ENCODE measurements at regions not wholly inside any gene's neighbourhood (a gene's known extent, or its start where the extent isn't known, plus 50 kb on each side); places are given as distances from the start of the nearest gene placed in this dataset.

- no peak for TF ChIP-seq CTCF (IDR thresholded peaks at IDR 0.05)
- no peaks in the 10 kb centered on the region for H3K4me1 Mint-ChIP-seq
These were observed 160.3 kb upstream of the TENM3 start for GRCh38 chr4:182082910-182083309.

GRCh38 chr4:182083671-182084410 lies 159.4 kb upstream of the TENM3 start:
- Histone ChIP-seq H3K4me1 (ENCODE audit: control insufficient read depth in 1 of 2, insufficient read depth in 2 of 2, low read length in 2 of 2) (no peaks in the 10 kb centered on the region), H3K9ac (ENCODE audit: insufficient read depth, low read length, poor library complexity, severe bottlenecking) (no peak overlapping the region), H4K20me1 (ENCODE audit: insufficient read depth, low read length) (no peaks in the 10 kb centered on the region), H3K4me3 (replicated peaks in 1 of 3; ENCODE audit: low read depth in 2 of 3, low read length in 3 of 3) (no peak overlapping the region), H3K79me2 (ENCODE audit: insufficient read depth, low read length) (no peaks in the 10 kb centered on the region), H3K9me3 (replicated peaks in 1 of 2; ENCODE audit: control insufficient read depth in 1 of 2, insufficient read depth in 1 of 2, low read length in 2 of 2) (no peaks in the 10 kb centered on the region), H3K4me2 (replicated peaks; ENCODE audit: extremely low read depth, low read length, poor library complexity, severe bottlenecking) (no peak overlapping the region), H3K27ac (ENCODE audit: low read depth in 1 of 2, low read length in 2 of 2) (no peak overlapping the region), H2AFZ (ENCODE audit: insufficient read depth, low read depth, low read length, poor library complexity, severe bottlenecking) (no peak overlapping the region), H3K36me3 (replicated peaks in 1 of 2; ENCODE audit: control insufficient read depth in 1 of 2, insufficient read depth in 2 of 2, low read length in 2 of 2) (no peaks in the 10 kb centered on the region), H3K27me3 (ENCODE audit: control insufficient read depth in 2 of 2, insufficient read depth in 2 of 2, low read length in 2 of 2) (no peaks in the 10 kb centered on the region)
- H3K36me3 Mint-ChIP-seq = no peaks in the 10 kb centered on the region
- H3K4me3 Mint-ChIP-seq = no peak overlapping the region
- DNase-seq = no peak
- no peaks in the 10 kb centered on the region for H3K4me1 Mint-ChIP-seq
- no peak for TF ChIP-seq CTCF (IDR thresholded peaks at IDR 0.05)
- no CpG with 5 or more reads among the region's 8 CpGs for WGBS (ENCODE audit: insufficient coverage)
- peaks cover 0 to 4% (median under 1%) of the 10 kb centered on the region in 7 donors for H3K9me3 Mint-ChIP-seq
- no peaks in the 10 kb centered on the region for H3K27me3 Mint-ChIP-seq (ENCODE audit: low read depth in 3 of 3)
- intact Hi-C loops (cut with micrococcal nuclease) = no loop called here
- H3K27ac Mint-ChIP-seq = no peak overlapping the region

More at GRCh38 chr4:182082910-182083309, 160.3 kb upstream of the TENM3 start:
- H3K9me3 Mint-ChIP-seq = peaks cover 0 to 4% (median 2%) of the 10 kb centered on the region in 7 donors
- no peaks in the 10 kb centered on the region for H3K27me3 ChIP-seq (ENCODE audit: control insufficient read depth in 2 of 2, insufficient read depth in 2 of 2, low read length in 2 of 2)
- no peaks in the 10 kb centered on the region for H3K79me2 ChIP-seq (ENCODE audit: insufficient read depth, low read length)
- no peaks in the 10 kb centered on the region for H3K36me3 Mint-ChIP-seq
- DNase-seq = no peak
- H3K36me3 ChIP-seq (replicated peaks in 1 of 2; ENCODE audit: control insufficient read depth in 1 of 2, insufficient read depth in 2 of 2, low read length in 2 of 2) = no peaks in the 10 kb centered on the region
- intact Hi-C loops (cut with micrococcal nuclease) = no loop called here
- no peak overlapping the region for H3K4me3 ChIP-seq (replicated peaks in 1 of 3; ENCODE audit: low read depth in 2 of 3, low read length in 3 of 3)
- H3K9me3 ChIP-seq (replicated peaks in 1 of 2; ENCODE audit: control insufficient read depth in 1 of 2, insufficient read depth in 1 of 2, low read length in 2 of 2) = peaks cover 0 to 3% of the 10 kb centered on the region in 2 donors
- H3K4me2 ChIP-seq (replicated peaks; ENCODE audit: extremely low read depth, low read length, poor library complexity, severe bottlenecking) = no peak overlapping the region
- no peak overlapping the region for H3K27ac Mint-ChIP-seq
- no peaks in the 10 kb centered on the region for H3K27me3 Mint-ChIP-seq (ENCODE audit: low read depth in 3 of 3)
- no peak overlapping the region for H2AFZ ChIP-seq (ENCODE audit: insufficient read depth, low read depth, low read length, poor library complexity, severe bottlenecking)
- H3K27ac ChIP-seq (ENCODE audit: low read depth in 1 of 2, low read length in 2 of 2) = no peak overlapping the region
- no peaks in the 10 kb centered on the region for H3K4me1 ChIP-seq (ENCODE audit: control insufficient read depth in 1 of 2, insufficient read depth in 2 of 2, low read length in 2 of 2)
- H3K4me3 Mint-ChIP-seq = no peak overlapping the region
- H4K20me1 ChIP-seq (ENCODE audit: insufficient read depth, low read length) = no peaks in the 10 kb centered on the region
- H3K9ac ChIP-seq (ENCODE audit: insufficient read depth, low read length, poor library complexity, severe bottlenecking) = no peak overlapping the region

All from CD14-positive monocyte (primary cell).